H9 (cell line): ENCODE measurements at regions not wholly inside any gene's neighbourhood (a gene's known extent, or its start where the extent isn't known, plus 50 kb on each side); places are given as distances from the start of the nearest gene placed in this dataset.

ENCODE experiments used
- DNase-seq: peaks from one replicate; pipeline ENCODE4 v3.0.0-alpha.2; 2017
- H2AFZ ChIP-seq: one replicate; pipeline ENCODE4 v1.6.1; 2013; ENCODE audit warnings: mild to moderate bottlenecking, low read length, control low read depth, moderate library complexity
- H2AK5ac ChIP-seq: 2 replicates; pipeline ENCODE4 v1.6.1; 2013; ENCODE audit warnings: low read length, control low read depth, mixed read lengths; ENCODE audit not compliant: insufficient read length
- H2BK120ac ChIP-seq: one replicate; pipeline ENCODE4 v1.6.1; 2013; ENCODE audit warnings: low read depth, mild to moderate bottlenecking, low read length, control low read depth, inconsistent platforms; ENCODE audit not compliant: poor library complexity, severe bottlenecking
- H2BK12ac ChIP-seq: 2 replicates; pipeline ENCODE4 v1.6.1; 2013; ENCODE audit warnings: low read length, control low read depth, mixed read lengths, low read depth; ENCODE audit not compliant: insufficient read length
- H2BK15ac ChIP-seq: 2 replicates; pipeline ENCODE4 v1.6.1; 2013; ENCODE audit warnings: low read depth, low read length, control low read depth
- H2BK20ac ChIP-seq: one replicate; pipeline ENCODE4 v1.6.1; 2013; ENCODE audit warnings: low read depth, mild to moderate bottlenecking, low read length, control low read depth, inconsistent platforms; ENCODE audit not compliant: poor library complexity, severe bottlenecking
- H2BK5ac ChIP-seq: 2 replicates; pipeline ENCODE4 v1.6.1; 2013; ENCODE audit warnings: low read length, control low read depth, mixed read lengths; ENCODE audit not compliant: insufficient read length
- H3K14ac ChIP-seq: 2 replicates; pipeline ENCODE4 v1.6.1; 2013; ENCODE audit warnings: low read length, control low read depth; ENCODE audit not compliant: insufficient read depth
- H3K18ac ChIP-seq: 2 replicates; pipeline ENCODE4 v1.6.1; 2013; ENCODE audit warnings: low read depth, mild to moderate bottlenecking, mixed read lengths, low read length, control low read depth; ENCODE audit not compliant: insufficient read length
- H3K23ac ChIP-seq: 2 replicates; pipeline ENCODE4 v1.6.1; 2013; ENCODE audit warnings: low read length, control low read depth, mixed read lengths, low read depth; ENCODE audit not compliant: insufficient read length
- H3K23me2 ChIP-seq: 2 replicates; pipeline ENCODE4 v1.6.1; 2013; ENCODE audit warnings: low read depth, mild to moderate bottlenecking, mixed read lengths, low read length, control low read depth; ENCODE audit not compliant: insufficient read length, poor library complexity, severe bottlenecking
- H3K27ac ChIP-seq: 2 replicates; pipeline ENCODE4 v1.5.1; 2013; ENCODE audit warnings: low read length, control low read depth, mixed read lengths, low read depth; ENCODE audit not compliant: insufficient read length
- H3K27me3 ChIP-seq: 2 replicates; pipeline ENCODE4 v1.6.1; 2013; ENCODE audit warnings: low read length, control low read depth, inconsistent platforms; ENCODE audit not compliant: insufficient read depth
- H3K4ac ChIP-seq: 2 replicates; pipeline ENCODE4 v1.6.1; 2013; ENCODE audit warnings: low read depth, mild to moderate bottlenecking, control low read depth, inconsistent platforms, low read length, moderate library complexity
- H3K4me1 ChIP-seq: 2 replicates; pipeline ENCODE4 v1.6.1; 2013; ENCODE audit warnings: low read length, control low read depth, inconsistent platforms; ENCODE audit not compliant: insufficient read depth
- H3K4me2 ChIP-seq: 2 replicates; pipeline ENCODE4 v1.6.1; 2013; ENCODE audit warnings: low read length, control low read depth, mixed read lengths; ENCODE audit not compliant: insufficient read length, insufficient read depth
- H3K56ac ChIP-seq: 2 replicates; pipeline ENCODE4 v1.6.1; 2013; ENCODE audit warnings: low read depth, mild to moderate bottlenecking, mixed read lengths, low read length, control low read depth; ENCODE audit not compliant: insufficient read length
- H3K79me1 ChIP-seq: 2 replicates; pipeline ENCODE4 v1.6.1; 2013; ENCODE audit warnings: low read depth, mild to moderate bottlenecking, moderate library complexity, low read length, control low read depth, inconsistent platforms; ENCODE audit not compliant: insufficient read depth, poor library complexity, severe bottlenecking
- H3K79me2 ChIP-seq: 2 replicates; pipeline ENCODE4 v1.6.1; 2013; ENCODE audit warnings: low read length, control low read depth, inconsistent platforms; ENCODE audit not compliant: insufficient read depth
- H3K9ac ChIP-seq: 2 replicates; pipeline ENCODE4 v1.6.1; 2013; ENCODE audit warnings: low read length, control low read depth, mixed read lengths; ENCODE audit not compliant: insufficient read length; ENCODE audit errors: extremely low read depth
- H3K9me3 ChIP-seq: one replicate; pipeline ENCODE4 v1.6.1; 2013; ENCODE audit warnings: low read depth, low read length, inconsistent platforms; ENCODE audit not compliant: control insufficient read depth
- H3T11ph ChIP-seq: one replicate; pipeline ENCODE4 v1.6.1; 2013; ENCODE audit warnings: mild to moderate bottlenecking, low read length, control low read depth, inconsistent platforms
- H4K20me1 ChIP-seq: one replicate; pipeline ENCODE4 v1.6.1; 2013; ENCODE audit not compliant: control insufficient read depth, insufficient read length, insufficient read depth
- H4K5ac ChIP-seq: 2 replicates; pipeline ENCODE4 v1.6.1; 2013; ENCODE audit warnings: low read depth, mild to moderate bottlenecking, mixed read lengths, low read length, control low read depth; ENCODE audit not compliant: insufficient read length
- H4K8ac ChIP-seq: replicated peaks from 2 replicates; pipeline ENCODE4 v1.6.1; 2013; ENCODE audit warnings: low read length, control low read depth, mixed read lengths, low read depth; ENCODE audit not compliant: insufficient read length
- H4K91ac ChIP-seq: 2 replicates; pipeline ENCODE4 v1.6.1; 2013; ENCODE audit warnings: low read depth, mild to moderate bottlenecking, moderate library complexity, mixed read lengths, low read length, control low read depth; ENCODE audit not compliant: insufficient read length
- H3K27ac Mint-ChIP-seq, 3 experiments: 2 replicates in 2 of 3; 3 replicates in 1 of 3; pipeline ENCODE4 v1.8.0; 2020 to 2021; ENCODE audit warnings: mixed read lengths in 3 of 3, mild to moderate bottlenecking in 1 of 3, moderate library complexity in 1 of 3
- H3K27me3 Mint-ChIP-seq: 2 replicates; pipeline ENCODE4 v1.8.0; 2021; ENCODE audit warnings: low read depth, mild to moderate bottlenecking, moderate library complexity, mixed read lengths
- H3K36me3 Mint-ChIP-seq, 3 experiments: 2 replicates in 2 of 3; 3 replicates in 1 of 3; pipeline ENCODE4 v1.8.0; 2020 to 2021; ENCODE audit warnings: low read depth in 3 of 3, mixed read lengths in 3 of 3; ENCODE audit not compliant: insufficient read depth in 1 of 3
- H3K4me1 Mint-ChIP-seq, 2 experiments: 2 replicates each; pipeline ENCODE4 v1.8.0; 2020; ENCODE audit warnings: mixed read lengths in 2 of 2
- H3K4me3 Mint-ChIP-seq, 2 experiments: 2 replicates in 1 of 2; 3 replicates in 1 of 2; pipeline ENCODE4 v1.8.0; 2020 to 2021; ENCODE audit warnings: mild to moderate bottlenecking in 2 of 2, mixed read lengths in 2 of 2, moderate library complexity in 1 of 2
- H3K9me3 Mint-ChIP-seq, 2 experiments: 2 replicates in 1 of 2; 3 replicates in 1 of 2; pipeline ENCODE4 v1.8.0; 2020; ENCODE audit warnings: mild to moderate bottlenecking in 2 of 2, mixed read lengths in 2 of 2, moderate library complexity in 1 of 2
- WGBS: extraction: QIAGEN DNeasy Blood & Tissue Kit; methylation state at CpG from one replicate; pipeline ENCODE4 v1.1.7; 2013; ENCODE audit warnings: missing lambda C conversion rate, low lambda C conversion rate, mixed read lengths; ENCODE audit not compliant: insufficient read length; ENCODE audit errors: extremely low coverage; 5-methylcytosine and 5-hydroxymethylcytosine counted together
- TF ChIP-seq, protein P1 (sequence below): fragments of 200-600 bp; sonication (generic); conservative IDR thresholded peaks from 3 replicates; pipeline ENCODE4 v1.8.0; 2021; ENCODE audit warnings: antibody characterized with exemption, mild to moderate bottlenecking

DNA sequence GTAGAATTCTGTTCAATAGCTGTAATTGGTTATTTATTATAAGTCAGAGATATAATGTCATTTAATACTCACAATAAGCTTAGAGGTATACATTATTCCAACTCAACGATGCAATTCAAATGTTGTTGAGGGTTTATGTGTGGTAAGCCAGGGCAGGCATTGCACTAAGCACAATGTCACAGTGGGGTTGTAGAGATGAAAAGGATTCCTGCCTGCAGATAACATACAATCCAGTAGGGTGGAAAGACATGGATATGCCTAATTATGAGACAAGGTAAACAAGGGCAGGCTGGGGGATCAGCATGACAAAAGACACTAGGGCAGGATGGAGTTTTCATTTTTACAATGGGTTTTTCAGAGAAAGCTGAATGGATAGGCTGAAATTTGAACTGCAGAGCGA, 98.7 kb upstream of the PALM2AKAP2 start:
- no peaks in the 10 kb centered on the region for H3K79me1 ChIP-seq
- H3K4me1 Mint-ChIP-seq: peaks cover 18 to 21% of the 10 kb centered on the region in 2 experiments
- no peaks in the 10 kb centered on the region for H3K9me3 ChIP-seq
- peaks cover 3% of the 10 kb centered on the region; the same call in 1 of the 2 replicates for H3K4me1 ChIP-seq
- no peak overlapping the region for H3K27ac ChIP-seq
- no peak overlapping the region for H3T11ph ChIP-seq
- peak overlapping the region in 1 of 3 experiments; percentile 25; a peak in 1 of 7 replicates for H3K27ac Mint-ChIP-seq
- H4K5ac ChIP-seq: no peak overlapping the region
- no peaks in the 10 kb centered on the region; the same call in 1 of the 2 replicates for H3K27me3 Mint-ChIP-seq
- no peak overlapping the region for H3K14ac ChIP-seq
- H3K56ac ChIP-seq: no peak overlapping the region
- no peaks in the 10 kb centered on the region; a peak in 2 of 7 replicates for H3K36me3 Mint-ChIP-seq
- no peak overlapping the region for H2BK20ac ChIP-seq
- H3K18ac ChIP-seq: no peak overlapping the region
- H4K8ac ChIP-seq: no peak overlapping the region
- no peak for DNase-seq
- peaks cover 0 to 2% of the 10 kb centered on the region in 2 experiments; a peak in 3 of 5 replicates for H3K9me3 Mint-ChIP-seq
- no peaks in the 10 kb centered on the region for H3K23me2 ChIP-seq
- no peak overlapping the region for H3K4me3 Mint-ChIP-seq
- no peak overlapping the region for H4K91ac ChIP-seq
- H3K4me2 ChIP-seq: no peak overlapping the region
- no peak overlapping the region for H2BK15ac ChIP-seq
- H2BK5ac ChIP-seq: no peak overlapping the region
- no peak overlapping the region for H2AK5ac ChIP-seq
- no peak overlapping the region for H2BK12ac ChIP-seq
- WGBS: no CpG with 5 or more reads among the region's 2 CpGs
- no peak overlapping the region for H3K9ac ChIP-seq
- no peaks in the 10 kb centered on the region for H4K20me1 ChIP-seq
- TF ChIP-seq, protein P1, sequence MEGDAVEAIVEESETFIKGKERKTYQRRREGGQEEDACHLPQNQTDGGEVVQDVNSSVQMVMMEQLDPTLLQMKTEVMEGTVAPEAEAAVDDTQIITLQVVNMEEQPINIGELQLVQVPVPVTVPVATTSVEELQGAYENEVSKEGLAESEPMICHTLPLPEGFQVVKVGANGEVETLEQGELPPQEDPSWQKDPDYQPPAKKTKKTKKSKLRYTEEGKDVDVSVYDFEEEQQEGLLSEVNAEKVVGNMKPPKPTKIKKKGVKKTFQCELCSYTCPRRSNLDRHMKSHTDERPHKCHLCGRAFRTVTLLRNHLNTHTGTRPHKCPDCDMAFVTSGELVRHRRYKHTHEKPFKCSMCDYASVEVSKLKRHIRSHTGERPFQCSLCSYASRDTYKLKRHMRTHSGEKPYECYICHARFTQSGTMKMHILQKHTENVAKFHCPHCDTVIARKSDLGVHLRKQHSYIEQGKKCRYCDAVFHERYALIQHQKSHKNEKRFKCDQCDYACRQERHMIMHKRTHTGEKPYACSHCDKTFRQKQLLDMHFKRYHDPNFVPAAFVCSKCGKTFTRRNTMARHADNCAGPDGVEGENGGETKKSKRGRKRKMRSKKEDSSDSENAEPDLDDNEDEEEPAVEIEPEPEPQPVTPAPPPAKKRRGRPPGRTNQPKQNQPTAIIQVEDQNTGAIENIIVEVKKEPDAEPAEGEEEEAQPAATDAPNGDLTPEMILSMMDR: no peak
- H2BK120ac ChIP-seq: no peak overlapping the region
- no peak overlapping the region for H3K23ac ChIP-seq
- H3K4ac ChIP-seq: no peak overlapping the region
- no peaks in the 10 kb centered on the region for H3K79me2 ChIP-seq
- H3K27me3 ChIP-seq: no peaks in the 10 kb centered on the region
- H2AFZ ChIP-seq: no peak overlapping the region
